T-helper 1 cell (primary cell): ENCODE measurements at regions not wholly inside any gene's neighbourhood (a gene's known extent, or its start where the extent isn't known, plus 50 kb on each side); places are given as distances from the start of the nearest gene placed in this dataset.
"Not testable (repeated sequence)": the region's sequence is repeated elsewhere in the genome, so short reads cannot be mapped to it uniquely, and the experiment has no call there.

Experiments used
- DNase-seq, 5 donors: peaks; one replicate each; pipeline ENCODE4 v3.0.0-alpha.2; 2012 to 2020

GRCh38 chr18:28331551-28331950 lies 154.6 kb upstream of the CDH2 start:
- DNase-seq = no peak

GRCh38 chr18:28313602-28314001 lies 136.7 kb upstream of the CDH2 start:
- DNase-seq = no peak

- no peak for DNase-seq
These were observed 111.9 kb upstream of the CDH2 start for GRCh38 chr18:28288784-28289183.

GRCh38 chr18:28287146-28287545 lies 110.2 kb upstream of the CDH2 start:
- DNase-seq = no peak

GRCh38 chr18:28284132-28284531 lies 107.2 kb upstream of the CDH2 start:
- no peak for DNase-seq

- no peak for DNase-seq
These were observed 104.5 kb upstream of the CDH2 start for GRCh38 chr18:28281400-28281799.

- DNase-seq = no peak
These were observed 92.8 kb upstream of the CDH2 start for GRCh38 chr18:28269750-28270149.

- no peak for DNase-seq
These were observed 91.1 kb upstream of the CDH2 start for GRCh38 chr18:28267878-28268625.

- no peak for DNase-seq
These were observed 90.3 kb upstream of the CDH2 start for GRCh38 chr18:28267276-28267675.

GRCh38 chr18:28256166-28256565 lies 79.2 kb upstream of the CDH2 start:
- no peak for DNase-seq

- no peak for DNase-seq
These were observed 71.7 kb upstream of the CDH2 start for GRCh38 chr18:28248653-28249052.

GRCh38 chr18:28240626-28241025 lies 63.7 kb upstream of the CDH2 start:
- not testable (repeated sequence) for DNase-seq

GRCh38 chr18:28236487-28236886 lies 59.6 kb upstream of the CDH2 start:
- no peak for DNase-seq
